Middle frontal gyrus (tissue), 1 donor: ENCODE measurements at regions not wholly inside any gene's neighbourhood (a gene's known extent, or its start where the extent isn't known, plus 50 kb on each side); places are given as distances from the start of the nearest gene placed in this dataset.
"Not testable (repeated sequence)": the region's sequence is repeated elsewhere in the genome, so short reads cannot be mapped to it uniquely, and the experiment has no call there.

Source experiments
- DNase-seq: peaks from one replicate; pipeline ENCODE4 v3.0.0-alpha.2; 2015; ENCODE audit warnings: low spot score; ENCODE audit errors: extremely low spot score

GRCh38 chr4:79747252-79747651 lies 325.8 kb downstream of the ANTXR2 start:
- no peak for DNase-seq

DNA sequence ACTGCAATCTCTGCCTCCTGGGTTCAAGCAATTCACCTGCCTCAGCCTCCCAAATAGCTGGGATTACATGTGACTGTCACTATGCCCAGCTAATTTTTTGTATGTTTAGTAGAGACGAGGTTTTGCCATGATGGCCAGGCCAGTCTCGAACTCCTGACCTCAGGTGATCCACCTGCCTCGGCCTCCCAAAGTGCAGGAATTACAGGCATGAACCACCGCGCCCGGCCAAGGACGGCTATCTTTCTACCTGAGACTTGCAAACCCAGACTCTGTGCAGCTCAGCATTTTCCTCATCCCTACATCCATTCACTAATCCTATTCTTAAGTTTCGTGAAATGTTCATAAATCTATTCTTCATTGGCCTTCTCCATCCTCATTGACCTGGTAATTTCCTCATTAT lies 330.0 kb downstream of the ANTXR2 start:
- no peak for DNase-seq

DNA sequence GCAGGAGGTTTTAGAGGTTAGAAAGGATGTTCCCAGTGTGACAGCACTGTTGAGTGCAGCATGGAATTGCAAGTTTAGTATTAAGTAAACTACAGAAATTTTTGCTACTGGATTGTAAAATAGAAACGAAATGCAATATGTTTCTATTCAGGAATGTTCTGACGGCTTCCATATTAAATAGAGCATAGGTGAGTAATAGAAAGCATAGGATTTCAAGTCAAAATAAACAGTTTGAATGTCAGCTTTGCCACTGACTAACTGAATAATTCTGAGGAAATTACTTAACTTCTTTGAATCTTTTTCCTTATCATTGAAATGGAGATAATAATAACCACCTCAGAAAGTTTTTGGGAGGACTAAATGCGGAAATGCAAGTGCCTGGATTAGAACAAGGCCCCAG lies 331.9 kb upstream of the GK2 start:
- DNase-seq: no peak

GRCh38 chr4:79723507-79723906 lies 315.5 kb upstream of the GK2 start:
- DNase-seq: no peak

GRCh38 chr4:79700356-79700755 lies 292.3 kb upstream of the GK2 start:
- DNase-seq: no peak

GRCh38 chr4:79697444-79697843 lies 289.4 kb upstream of the GK2 start:
- DNase-seq: no peak

GRCh38 chr4:79696534-79696933 lies 288.5 kb upstream of the GK2 start:
- DNase-seq: not testable (repeated sequence)

GRCh38 chr4:79695848-79696247 lies 287.8 kb upstream of the GK2 start:
- DNase-seq: no peak

DNA sequence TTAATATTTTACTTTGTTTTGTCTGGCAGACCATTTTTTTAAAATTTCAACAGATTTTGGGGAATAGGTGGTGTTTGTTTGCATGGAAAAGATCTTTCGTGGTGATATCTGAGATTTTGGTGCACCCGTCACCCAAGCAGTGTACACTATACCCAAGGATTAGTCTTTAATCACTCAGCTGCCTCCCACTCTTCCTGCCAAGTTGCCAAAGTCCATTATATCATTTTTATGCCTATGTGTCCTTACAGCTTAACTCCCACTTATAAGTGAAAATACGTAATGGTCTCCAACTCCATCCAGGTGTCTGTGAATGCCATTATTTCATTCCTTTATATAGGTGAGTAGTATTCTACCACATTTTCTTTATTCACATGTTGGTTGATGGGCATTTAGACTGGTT lies 281.7 kb upstream of the GK2 start:
- no peak for DNase-seq

- no peak for DNase-seq
These were observed 280.7 kb upstream of the GK2 start for GRCh38 chr4:79688691-79689090.

DNA sequence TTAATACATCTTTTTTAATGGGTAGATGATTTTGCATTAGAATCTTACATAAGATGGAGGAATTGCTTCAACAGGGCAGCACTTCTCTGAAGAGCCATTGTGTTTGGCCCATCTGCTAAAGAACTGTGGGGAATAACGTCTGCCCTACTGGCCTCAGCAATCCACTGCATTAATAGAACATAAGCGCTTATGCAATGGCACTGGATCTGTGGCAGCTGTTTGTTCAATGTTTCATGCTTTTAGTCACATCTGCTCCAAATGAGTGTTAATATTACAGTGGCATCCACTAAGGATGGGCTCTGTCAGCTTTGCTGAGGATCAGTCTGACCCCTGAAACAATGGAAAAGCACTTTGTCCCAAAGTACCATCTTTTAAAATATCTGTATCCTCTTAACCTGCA lies 279.0 kb upstream of the GK2 start:
- DNase-seq: no peak

DNA sequence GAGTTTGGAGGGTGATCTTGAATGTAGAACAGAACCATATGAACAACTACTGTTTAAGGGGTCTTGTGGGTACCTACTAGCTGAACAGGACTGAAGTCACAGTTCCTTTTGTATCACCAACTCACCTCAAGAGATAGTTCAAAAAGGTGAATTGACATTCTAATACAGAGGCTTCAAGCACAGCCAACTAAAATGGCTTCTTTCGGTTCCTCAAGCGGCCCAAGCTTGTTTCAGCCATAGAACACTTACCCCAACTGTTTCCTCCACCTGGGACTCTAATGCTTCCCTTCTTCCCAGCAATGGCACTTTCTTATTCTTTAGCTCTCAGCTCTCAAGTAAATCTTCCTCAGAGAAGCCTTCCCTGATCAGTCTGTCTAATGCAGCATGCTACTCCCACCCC lies 277.5 kb upstream of the GK2 start:
- no peak for DNase-seq

DNA sequence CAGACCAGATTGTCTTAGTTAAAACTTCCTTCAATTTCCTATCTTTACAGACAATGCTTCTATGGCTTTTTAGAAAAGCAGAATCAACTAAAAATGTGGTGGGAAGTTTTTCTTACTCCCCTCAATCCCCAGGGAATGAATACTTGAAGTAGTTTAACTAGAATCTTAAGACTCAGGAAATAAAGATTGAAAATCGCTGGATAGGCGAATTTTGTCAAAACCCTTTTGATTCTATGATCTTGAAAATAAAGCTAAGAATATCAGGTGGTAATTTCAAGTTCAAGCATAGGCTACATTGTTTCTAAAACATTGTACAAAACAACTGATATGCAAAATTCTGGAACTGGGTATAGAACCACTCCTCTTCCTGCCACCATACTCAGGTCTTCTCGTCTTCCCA lies 276.5 kb upstream of the GK2 start:
- DNase-seq: no peak

DNA sequence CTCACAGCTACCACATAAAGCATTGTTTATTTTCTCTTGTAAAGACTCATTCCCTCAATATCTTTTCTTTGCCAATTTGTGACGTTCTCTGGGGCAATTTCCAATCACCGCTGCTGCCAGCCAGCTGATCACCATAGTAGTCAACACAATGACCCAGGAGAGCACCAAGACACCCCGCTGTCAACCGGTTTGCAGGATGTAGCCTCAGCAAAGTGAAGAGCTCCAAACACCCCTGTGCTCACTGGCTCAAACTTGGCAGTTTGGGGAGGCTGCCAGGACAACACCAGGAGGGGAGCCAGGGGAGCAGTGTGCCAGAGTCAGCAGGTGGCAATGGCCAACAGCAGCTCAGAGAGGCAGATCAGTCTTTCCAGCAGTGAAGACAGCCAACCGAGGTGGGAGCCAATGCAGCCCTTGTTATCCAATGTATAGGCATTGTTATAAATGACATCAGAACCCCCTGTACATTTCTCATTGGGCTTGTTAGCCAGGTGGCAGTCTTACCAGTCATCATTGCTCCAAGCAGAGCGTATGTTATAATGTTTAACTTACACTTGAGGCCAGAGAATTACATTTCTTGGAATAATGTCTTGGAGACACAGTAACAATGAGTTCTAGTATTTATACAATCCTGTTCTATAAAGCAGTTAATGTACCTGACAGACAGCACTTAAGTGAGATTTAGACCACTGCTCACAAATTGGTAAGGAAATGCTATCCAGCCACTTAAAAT lies 274.9 kb upstream of the GK2 start:
- DNase-seq: no peak

DNA sequence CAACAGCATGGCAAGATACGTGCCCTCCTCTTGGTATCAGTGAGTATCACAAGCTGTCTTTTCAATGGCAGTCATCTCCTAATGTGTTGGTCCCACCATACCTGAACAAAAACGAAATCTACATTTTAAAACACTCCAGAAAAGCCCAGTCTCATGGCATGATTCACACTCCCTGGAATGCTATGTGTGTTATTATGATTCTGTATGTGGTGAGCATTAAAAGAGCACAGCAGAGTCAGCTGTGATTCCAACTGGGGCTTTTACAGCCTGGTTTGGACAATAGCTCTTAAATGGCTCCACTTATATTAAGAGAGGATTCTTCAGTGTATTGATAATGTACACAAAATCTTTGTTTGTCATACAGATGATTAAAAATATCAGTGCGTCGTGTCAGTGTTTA lies 274.1 kb upstream of the GK2 start:
- no peak for DNase-seq

DNA sequence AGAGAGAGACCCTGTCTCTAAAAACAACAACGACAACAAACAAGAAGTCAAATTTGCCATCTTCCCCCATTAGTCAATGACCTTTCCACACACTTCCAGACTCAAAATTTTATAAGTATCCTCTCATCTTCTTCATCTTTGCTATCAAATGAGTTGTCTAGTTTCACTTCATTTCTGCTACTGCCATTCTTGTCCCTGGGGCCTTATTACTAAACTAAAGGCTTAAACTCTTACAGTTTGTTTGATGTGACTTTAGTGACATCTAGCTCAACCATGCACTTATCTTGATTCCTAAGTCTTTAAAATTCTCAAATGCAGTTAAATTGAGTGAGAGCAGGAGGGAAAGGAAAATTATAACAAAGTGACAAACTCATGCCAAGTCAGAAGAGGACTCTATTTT lies 271.8 kb upstream of the GK2 start:
- DNase-seq: no peak

GRCh38 chr4:79678472-79679202 lies 270.6 kb upstream of the GK2 start:
- DNase-seq: peak; percentile 46

DNA sequence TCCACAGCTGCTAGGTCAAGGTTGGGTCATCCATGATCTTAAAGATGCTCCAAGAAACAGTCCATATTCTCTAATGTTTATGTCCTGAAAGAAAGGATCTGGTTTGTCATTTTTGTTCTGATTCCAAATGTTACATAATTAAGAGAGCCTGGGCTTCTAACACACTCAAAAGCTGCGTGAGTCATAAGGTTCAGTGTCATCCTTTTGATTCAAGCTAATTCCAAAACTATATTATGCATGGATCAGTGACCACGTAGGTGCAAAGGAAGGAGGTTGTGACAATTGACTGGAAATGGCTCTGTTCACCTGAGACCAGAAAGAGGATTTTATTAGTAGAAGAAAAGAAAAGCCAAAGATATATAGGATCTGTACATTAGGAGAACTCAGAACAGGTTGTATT lies 268.7 kb upstream of the GK2 start:
- no peak for DNase-seq

DNA sequence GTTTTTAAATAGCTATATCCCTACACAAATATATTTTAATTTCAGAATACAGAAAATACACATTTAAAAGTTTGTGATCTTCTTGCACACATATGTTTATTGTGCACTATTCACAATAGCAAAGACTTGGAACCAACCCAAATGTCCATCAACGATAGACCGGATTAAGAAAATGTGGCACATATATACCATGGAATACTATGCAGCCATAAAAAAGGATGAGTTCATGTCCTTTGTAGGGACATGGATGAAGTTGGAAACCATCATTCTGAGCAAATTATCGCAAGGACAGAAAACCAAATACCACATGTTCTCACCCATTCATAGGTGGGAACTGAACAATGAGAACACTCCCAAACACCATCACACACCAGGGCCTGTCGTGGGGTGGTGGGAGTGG lies 266.9 kb upstream of the GK2 start:
- not testable (repeated sequence) for DNase-seq

DNA sequence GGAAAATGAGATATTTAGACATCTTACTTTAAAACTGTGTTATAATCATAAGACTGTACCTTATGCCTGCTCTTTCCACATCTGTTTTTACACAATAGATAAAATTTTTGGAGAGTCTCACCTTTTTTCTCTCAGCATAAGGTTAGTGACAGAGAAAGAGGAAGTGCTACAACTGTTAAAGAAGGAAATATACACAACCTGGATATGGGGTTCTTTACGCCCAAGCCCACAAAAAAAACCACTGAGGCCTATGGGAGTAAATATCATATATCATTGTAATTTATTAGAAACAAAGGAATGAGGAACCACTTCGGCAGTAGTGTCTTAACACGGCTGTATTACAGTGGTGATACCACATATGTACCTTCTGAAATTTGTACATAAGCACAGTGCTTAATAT lies 265.9 kb upstream of the GK2 start:
- no peak for DNase-seq

DNA sequence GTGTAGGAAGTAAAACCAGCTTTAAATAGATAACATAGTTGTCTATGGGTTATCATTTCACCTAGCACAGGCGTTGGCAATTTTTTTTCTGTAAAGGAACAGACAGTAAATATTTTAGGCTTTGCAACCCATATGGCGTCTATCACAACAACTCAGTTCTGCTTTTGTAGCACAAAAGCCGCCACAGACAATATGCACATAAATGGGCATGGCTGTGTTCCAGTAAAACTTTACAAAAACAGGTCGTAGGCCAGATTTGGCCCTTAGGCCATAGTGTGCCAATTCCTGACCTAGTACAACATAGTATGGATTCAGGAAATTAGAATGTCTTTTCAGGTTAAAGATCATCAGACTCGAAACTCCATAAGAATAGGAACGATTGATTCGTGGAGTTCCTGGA lies 265.3 kb upstream of the GK2 start:
- DNase-seq: no peak

DNA sequence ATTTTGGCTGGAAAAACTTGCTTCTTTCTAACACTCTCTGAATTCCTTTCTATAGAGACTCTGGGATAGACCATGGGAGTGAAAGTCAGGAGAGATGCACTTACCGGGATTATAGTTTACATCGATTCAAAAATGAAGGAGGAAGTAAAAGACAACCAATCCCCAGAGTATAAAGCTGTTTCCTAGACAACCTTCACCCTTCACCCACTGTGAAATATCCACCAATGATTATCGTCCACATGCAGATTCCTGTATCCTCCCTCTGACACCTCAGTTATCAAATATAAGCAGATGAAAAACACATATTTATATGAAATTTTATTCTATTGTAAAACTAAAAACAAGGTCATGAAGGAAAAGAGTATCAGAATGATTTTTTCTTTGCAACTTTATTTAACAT lies 258.8 kb upstream of the GK2 start:
- DNase-seq: no peak

DNA sequence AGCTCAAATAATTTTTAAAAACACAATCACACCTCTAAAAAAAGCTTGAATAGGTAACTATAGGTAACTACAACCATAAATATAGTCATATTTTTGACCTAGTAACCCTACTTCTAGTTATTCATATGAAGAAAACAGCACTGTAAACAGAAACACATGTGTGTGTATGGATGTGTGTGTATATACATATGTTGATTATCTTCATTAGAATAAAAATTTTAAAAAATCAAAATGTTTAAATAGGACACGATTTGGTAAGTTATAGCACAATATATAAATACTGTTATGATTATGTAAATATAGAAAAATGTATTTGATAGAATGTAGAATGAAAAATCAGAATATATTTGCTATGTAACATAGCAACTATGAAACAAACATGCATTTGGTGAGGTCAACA lies 258.1 kb upstream of the GK2 start:
- no peak for DNase-seq
